ENCODE measurements at regions not wholly inside any gene's neighbourhood (a gene's known extent, or its start where the extent isn't known, plus 50 kb on each side); places are given as distances from the start of the nearest gene placed in this dataset.

DNA sequence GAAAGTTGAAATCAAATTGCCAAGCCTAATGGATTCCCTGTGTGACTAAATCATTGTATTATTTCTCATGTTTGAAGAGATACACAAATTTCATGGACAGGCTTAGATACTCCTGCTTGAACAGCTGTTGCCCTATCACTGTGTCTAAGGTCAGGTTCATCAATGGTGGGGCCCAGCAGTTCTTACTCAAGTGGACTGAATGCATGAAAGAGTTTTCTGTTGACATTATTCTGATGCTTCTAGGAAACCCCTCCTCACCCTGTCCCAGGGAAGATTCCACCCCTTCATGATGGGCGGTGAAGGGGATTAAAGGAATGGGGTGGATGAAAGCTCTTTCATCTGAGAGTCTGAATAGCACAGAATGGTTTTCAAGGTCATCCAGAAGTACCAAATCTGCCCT, 148.8 kb downstream of the INO80D start:
- no peak for DNase-seq
- TF ChIP-seq POLR2A (IDR thresholded peaks at IDR 0.05; ENCODE audit: low read length) = no peak
- no peak for TF ChIP-seq GATA1 (IDR thresholded peaks at IDR 0.05; ENCODE audit: low read depth, low read length)

DNA sequence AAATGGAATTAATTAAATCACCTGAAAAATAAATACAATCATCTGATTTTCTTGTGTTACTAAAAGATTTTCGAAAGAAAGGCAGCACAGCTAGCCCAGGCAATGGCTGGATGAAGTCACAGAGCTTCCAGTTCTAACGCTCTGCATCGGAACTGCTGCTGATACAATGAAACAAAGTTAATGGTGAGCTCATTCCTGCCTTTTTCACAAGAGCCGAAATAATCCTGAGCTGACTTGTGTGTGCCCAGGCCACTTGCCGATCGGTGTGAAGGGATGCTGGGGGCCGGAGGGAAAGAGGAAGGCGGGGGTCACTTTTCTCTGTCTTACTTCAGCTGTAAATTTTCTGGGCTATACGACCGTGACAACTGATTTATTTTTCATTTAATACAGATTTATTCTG, 149.5 kb downstream of the INO80D start:
- TF ChIP-seq POLR2A (IDR thresholded peaks at IDR 0.05; ENCODE audit: low read length) (no peak), GATA1 (IDR thresholded peaks at IDR 0.05; ENCODE audit: low read depth, low read length) (no peak)
- no peak for DNase-seq

DNA sequence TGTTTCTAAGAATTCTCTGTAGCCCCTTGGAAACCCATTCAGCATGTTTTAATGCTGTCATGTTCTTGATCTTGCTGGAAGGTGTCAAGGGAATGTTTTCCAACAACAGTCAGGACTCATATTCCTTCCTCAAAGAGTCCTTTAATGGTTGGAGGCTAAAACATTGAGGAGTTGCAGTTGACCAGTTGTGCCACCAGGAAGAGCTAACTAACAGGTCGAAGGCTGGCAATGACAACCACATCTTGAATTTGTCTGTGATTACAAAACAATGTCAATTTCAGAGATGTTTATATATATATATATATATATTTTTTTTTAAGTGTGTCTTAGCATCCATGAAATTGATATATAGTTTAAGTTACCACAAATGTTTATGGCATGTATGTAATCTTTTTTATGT, 151.5 kb downstream of the INO80D start:
- no peak for DNase-seq
- no peak for TF ChIP-seq GATA1 (IDR thresholded peaks at IDR 0.05; ENCODE audit: low read depth, low read length)
- TF ChIP-seq POLR2A (IDR thresholded peaks at IDR 0.05; ENCODE audit: low read length) = no peak

DNA sequence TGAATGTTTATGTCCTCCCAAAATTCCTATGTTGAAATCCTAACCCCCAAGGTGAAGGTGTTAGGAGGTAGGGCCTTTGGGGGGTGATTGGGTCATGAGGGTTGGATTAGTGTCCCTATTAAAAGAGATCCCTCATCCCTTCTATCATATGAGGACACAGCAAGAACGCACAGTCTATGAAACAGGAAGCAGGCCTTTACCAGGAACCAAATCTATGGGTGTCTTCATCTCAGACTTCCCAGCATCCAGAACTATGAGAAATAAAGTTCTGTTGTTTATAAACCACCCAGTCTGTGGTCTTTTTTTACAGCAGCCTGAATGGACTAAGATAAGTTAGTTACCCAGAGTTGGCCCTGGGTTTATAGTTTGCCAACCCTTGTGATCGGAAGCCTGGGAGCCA, 153.1 kb downstream of the INO80D start:
- DNase-seq = no peak
- TF ChIP-seq POLR2A (IDR thresholded peaks at IDR 0.05; ENCODE audit: low read length) (no peak), GATA1 (IDR thresholded peaks at IDR 0.05; ENCODE audit: low read depth, low read length) (no peak)

DNA sequence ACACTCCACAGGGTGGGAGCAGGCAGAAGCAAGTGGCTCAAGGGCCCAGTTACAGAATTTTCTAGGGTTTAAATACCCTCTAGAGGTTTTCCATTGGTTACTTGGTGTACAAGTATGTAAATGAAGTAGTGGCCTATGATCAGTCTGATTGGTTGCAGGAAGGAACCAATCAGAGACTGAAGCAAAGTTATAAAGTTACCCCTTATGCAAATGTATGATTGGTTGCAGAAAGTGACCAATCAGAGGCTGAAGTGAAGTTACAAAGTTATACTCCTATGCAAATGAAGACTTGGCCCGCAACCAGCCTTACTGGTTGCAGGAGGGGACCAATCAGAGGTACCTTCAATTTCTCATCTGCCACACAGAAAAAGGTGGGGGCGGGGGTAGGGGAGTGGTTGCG, 154.6 kb downstream of the INO80D start:
- TF ChIP-seq POLR2A (IDR thresholded peaks at IDR 0.05; ENCODE audit: low read length) = no peak
- TF ChIP-seq GATA1 (IDR thresholded peaks at IDR 0.05; ENCODE audit: low read depth, low read length) = no peak
- no peak for DNase-seq

DNA sequence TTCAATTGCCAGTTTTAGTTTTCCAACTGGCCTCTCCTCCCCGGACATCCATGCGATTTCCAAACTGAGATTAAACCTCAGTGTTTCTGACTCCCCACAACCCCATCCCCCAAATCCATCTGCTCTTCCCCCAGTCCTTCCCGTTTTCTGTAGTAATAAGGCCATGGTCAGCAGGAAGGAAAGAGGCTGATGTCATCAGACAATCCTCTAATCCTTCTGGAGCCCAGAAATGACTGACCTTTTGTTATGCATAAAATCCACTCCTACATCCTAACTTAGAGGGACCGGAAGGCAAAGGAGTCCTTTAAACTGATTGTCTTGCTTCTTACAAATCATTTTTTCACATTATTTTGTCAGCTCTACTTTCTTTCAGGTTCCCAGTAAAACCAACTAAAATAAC, 155.8 kb downstream of the INO80D start:
- DNase-seq = no peak
- TF ChIP-seq GATA1 (IDR thresholded peaks at IDR 0.05; ENCODE audit: low read depth, low read length) (no peak), POLR2A (IDR thresholded peaks at IDR 0.05; ENCODE audit: low read length) (no peak)

DNA sequence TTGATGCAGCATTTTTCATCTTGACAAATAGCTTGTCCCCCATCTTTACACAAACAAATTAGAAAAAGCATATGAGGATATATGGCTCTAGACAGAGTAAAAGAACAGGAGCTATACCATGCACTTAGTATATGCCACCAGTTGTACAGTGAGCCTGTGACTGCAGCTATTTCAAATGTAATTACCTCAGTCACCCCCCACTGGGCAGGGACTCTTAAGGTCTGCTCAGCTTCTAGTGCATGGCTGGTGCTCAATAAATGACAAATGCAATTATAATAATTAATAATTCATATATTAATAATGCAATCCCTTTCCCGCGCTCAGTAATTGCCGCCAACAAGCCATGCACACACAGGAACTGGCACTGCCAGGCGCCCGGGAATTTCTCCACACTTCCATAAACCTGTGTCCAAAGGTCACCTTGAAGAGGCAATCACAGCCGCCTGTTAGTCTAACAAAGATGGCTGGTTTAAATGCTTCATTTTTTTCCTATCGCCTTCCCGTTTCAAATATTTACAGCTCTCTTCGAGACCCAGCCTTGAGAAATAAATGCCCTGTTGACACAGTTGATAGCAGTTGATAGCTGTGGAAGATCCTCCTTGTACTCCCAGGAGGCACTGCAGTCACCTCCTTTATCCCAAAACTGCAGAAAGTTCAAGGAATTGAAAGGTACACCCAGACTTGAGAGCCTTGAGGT, 156.6 kb downstream of the INO80D start:
- no peak for TF ChIP-seq GATA1 (IDR thresholded peaks at IDR 0.05; ENCODE audit: low read depth, low read length)
- no peak for TF ChIP-seq POLR2A (IDR thresholded peaks at IDR 0.05; ENCODE audit: low read length)
- no peak for DNase-seq

DNA sequence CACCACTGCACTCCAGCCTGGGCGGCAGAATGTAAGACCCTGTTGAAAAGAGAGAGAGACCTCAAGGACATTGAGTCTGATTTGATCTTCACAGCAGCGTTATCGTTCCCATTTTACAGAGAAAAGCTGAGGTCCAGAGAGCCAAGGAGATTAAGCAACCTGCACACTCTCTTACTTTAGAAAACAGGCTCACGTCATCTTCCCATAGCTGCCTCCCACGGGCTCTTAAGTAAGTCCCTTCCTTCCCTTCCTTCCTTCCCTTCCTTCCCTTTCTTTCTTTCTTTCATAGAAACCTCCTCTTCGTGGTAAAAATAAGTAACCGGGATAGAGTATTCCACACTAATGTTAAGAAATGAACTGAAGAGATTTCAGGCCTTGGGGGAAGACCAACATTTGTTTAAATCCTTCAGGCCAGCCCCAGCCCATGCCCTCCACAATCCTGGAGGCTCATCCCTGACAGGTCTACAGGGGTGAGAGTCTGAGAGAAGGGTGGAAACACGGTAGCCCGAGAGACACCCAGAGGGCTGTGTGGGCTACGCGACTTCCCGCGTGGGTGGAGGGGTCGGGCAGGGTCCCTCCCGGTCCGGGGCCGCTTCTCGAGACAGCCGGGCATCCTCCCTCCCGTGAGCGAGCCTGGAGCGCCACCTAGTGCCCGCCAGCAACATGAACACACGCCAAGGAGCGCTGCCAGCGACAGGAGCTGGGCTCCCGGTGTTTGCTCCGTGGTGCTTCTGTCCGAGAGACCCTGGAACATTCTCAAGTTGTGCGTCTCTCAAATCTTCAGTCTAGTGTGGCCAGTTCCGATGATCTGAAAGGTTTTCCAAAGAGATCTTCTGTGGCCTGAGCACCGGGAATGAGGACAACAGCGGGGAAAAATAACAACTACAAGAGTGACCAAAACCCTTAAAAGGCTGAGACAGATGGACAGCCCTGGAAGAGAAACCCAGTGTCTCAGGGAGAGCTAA, 160.3 kb downstream of the INO80D start:
- TF ChIP-seq POLR2A (IDR thresholded peaks at IDR 0.05; ENCODE audit: low read length) = no peak
- TF ChIP-seq GATA1 (IDR thresholded peaks at IDR 0.05; ENCODE audit: low read depth, low read length) = no peak
- DNase-seq = peak; percentile 57 to 76

DNA sequence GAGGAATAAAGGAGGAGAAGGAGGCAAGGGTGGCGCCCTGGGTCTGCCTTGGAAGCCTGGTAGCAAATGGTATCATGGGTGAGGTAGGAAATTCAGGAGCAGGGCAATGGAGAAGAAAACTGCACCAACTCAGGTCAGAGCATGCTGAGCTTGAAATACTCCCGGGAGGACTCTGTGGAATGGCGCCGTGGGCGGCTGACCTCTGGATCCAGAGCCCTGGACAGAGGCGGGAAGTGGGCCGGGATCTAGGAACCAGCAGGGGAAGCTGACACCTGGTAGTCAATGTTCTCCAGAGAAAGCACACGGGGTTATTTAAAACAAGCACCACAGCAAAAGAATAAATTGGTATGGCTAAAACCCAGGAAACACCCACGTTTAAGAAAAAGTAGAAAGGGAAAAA, 161.3 kb downstream of the INO80D start:
- TF ChIP-seq GATA1 (IDR thresholded peaks at IDR 0.05; ENCODE audit: low read depth, low read length) (no peak), POLR2A (IDR thresholded peaks at IDR 0.05; ENCODE audit: low read length) (no peak)

DNA sequence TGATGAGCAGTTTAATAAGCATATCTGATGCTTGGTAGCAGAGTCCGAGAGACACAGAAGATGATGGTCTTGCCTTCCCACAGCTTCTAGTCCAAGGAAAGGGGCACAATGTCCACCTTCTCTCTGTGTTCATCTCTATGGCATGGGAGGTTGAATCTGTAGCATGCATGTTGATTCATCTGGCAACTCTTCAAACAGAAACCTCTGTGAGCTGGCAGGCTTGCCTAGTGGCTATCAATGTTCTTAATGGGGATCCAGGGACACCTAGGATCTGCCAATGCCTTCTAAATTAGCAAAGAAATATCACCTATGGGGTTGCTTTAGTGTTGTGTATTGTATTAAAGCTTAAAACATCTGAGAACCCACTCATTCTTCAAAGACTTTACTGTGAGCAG, 170.8 kb downstream of the INO80D start:
- TF ChIP-seq GATA1 (IDR thresholded peaks at IDR 0.05; ENCODE audit: low read depth, low read length) (no peak), POLR2A (IDR thresholded peaks at IDR 0.05; ENCODE audit: low read length) (no peak)
- no peak for DNase-seq

More for the DNA sequence above, 161.3 kb downstream of the INO80D start:
- DNase-seq = no peak

DNA sequence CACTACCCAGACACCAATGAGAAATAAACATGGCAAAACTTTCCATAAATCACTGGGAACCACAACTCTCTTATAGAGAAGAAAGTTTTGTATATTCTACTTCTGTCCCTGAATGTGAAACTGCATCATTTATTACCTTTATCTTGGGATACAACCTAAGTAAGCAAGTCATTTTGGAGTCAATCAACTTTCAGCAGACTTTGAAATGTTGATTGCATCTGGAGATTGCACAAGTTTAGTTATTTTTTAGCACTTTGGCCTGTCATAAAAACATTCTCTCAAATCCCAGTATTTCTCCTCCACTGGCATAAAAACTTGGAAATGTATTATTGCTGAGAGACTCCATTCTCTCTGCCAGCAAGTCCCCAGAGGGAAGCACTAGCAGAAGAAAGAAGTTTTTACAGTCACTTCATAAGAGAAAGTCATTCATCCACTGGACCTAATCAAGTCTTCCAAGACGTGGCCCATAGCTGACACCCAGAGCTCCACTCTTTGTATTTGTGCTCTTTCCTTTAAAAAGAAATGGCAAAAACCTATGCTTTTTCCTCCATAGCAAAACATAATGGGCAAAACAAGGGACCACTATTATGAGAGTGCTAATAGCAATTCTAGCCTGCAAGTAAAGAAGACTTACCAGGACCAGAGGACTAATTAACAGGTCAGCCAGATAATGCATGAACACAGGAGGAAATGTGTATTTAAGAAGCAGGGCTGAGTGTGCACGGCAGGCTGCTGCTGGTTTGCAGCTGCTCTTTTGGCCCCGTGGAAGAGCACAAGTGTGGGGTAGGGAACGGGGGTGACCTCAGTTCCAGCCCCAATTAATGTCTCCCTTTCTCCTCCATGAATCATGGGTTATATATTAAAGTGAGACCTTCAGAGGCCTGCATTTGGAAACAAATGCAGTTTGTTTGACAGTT, 171.5 kb downstream of the INO80D start:
- TF ChIP-seq POLR2A (IDR thresholded peaks at IDR 0.05; ENCODE audit: low read length) (no peak), GATA1 (IDR thresholded peaks at IDR 0.05; ENCODE audit: low read depth, low read length) (no peak)

DNA sequence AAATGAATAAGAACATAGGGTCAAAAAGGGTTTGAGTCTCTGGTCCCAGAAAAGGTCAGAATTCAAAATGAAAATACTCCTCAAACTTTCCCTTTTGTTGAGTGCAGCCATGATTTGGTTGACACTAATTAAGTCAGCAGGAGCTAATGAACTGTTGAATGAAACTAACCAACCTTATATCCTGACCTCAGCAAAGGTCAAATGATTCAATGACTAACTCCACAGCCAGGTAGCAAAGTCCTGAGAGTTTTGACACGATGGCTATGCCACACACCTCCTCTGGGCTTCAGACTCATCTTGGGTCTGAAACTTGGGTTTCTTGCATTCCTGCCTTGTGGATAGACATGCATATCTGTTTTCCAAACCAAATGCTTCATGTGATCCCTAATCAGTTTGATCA, 172.3 kb downstream of the INO80D start:
- DNase-seq = no peak
- TF ChIP-seq GATA1 (IDR thresholded peaks at IDR 0.05; ENCODE audit: low read depth, low read length) = no peak
- no peak for TF ChIP-seq POLR2A (IDR thresholded peaks at IDR 0.05; ENCODE audit: low read length)

More for the DNA sequence above, 171.5 kb downstream of the INO80D start:
- no peak for DNase-seq

DNA sequence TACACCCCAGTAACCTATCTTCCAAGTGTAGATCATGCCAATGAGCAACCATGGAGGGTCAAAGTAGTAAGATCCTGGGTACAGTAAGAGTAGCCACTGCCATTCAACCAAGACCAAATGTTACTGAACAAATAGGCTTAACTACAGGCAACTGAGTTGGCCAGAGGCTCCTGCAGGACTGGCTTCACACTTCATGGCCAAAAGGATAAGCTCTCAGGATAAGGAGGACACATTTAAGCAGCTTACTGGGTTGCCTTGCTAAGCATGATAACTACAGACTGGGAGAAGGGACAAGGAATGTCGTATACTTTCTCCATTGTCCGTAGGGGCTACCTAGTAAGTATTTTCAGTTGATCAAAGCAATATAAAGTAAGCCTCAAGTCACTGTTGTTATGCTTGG, 174.7 kb downstream of the INO80D start:
- DNase-seq = no peak

DNA sequence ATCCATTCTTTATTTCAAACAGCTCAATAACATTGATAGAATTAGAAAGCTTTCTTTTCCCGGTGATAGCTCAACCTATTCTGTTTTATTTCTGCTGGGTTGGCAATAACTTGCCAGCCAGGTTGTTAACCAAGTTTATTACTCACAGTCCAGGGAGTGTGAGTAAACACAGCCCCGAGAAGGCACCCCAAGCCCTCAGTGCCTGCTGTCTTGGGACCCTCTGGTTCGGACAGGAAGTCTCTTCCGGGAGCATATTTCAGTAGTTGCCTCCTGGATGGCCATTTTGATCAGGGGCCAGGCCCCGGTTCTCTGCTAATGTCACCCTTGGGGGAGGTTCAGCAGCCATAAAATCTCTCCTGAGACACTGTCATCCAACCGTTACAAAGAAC, 176.8 kb downstream of the INO80D start:
- DNase-seq = no peak
- TF ChIP-seq POLR2A (IDR thresholded peaks at IDR 0.05; ENCODE audit: low read length) = no peak
- TF ChIP-seq GATA1 (IDR thresholded peaks at IDR 0.05; ENCODE audit: low read depth, low read length) = no peak

More for the DNA sequence above, 174.7 kb downstream of the INO80D start:
- TF ChIP-seq GATA1 (IDR thresholded peaks at IDR 0.05; ENCODE audit: low read depth, low read length) = no peak
- no peak for TF ChIP-seq POLR2A (IDR thresholded peaks at IDR 0.05; ENCODE audit: low read length)

Data from erythroblast (primary cell).